WERI-Rb-1 (cell line): ENCODE measurements at regions not wholly inside any gene's neighbourhood (a gene's known extent, or its start where the extent isn't known, plus 50 kb on each side); places are given as distances from the start of the nearest gene placed in this dataset.

Experiments
- DNase-seq: peaks from one replicate; pipeline ENCODE4 v3.0.0-alpha.2; 2020
- H3K27ac ChIP-seq: fragments of 250-450 bp; sonication (Bioruptor Pico); 2 replicates; pipeline ENCODE4 v1.5.1; 2020; ENCODE audit warnings: mild to moderate bottlenecking, moderate library complexity
- H3K27me3 ChIP-seq: fragments of 250-450 bp; sonication (Bioruptor Pico); 2 replicates; pipeline ENCODE4 v1.5.1; 2021; ENCODE audit warnings: mild to moderate bottlenecking, low read depth, moderate library complexity; ENCODE audit not compliant: insufficient read depth, severe bottlenecking
- H3K36me3 ChIP-seq: fragments of 250-450 bp; sonication (Bioruptor Pico); 2 replicates; pipeline ENCODE4 v1.5.1; 2020; ENCODE audit warnings: mild to moderate bottlenecking, moderate library complexity
- H3K4me3 ChIP-seq: 2 replicates; pipeline ENCODE4 v1.5.1; 2011; ENCODE audit warnings: low read depth, mild to moderate bottlenecking, control low read depth, low read length
- H3K9me3 ChIP-seq: fragments of 250-450 bp; sonication (Bioruptor Pico); 2 replicates; pipeline ENCODE4 v1.5.1; 2021; ENCODE audit warnings: mild to moderate bottlenecking, moderate library complexity; ENCODE audit not compliant: severe bottlenecking
- TF ChIP-seq, protein P1 (sequence below): IDR thresholded peaks from 2 replicates; pipeline ENCODE4 v1.5.1; 2011; ENCODE audit warnings: low read depth, mild to moderate bottlenecking, control low read depth, inconsistent platforms, low read length

DNA sequence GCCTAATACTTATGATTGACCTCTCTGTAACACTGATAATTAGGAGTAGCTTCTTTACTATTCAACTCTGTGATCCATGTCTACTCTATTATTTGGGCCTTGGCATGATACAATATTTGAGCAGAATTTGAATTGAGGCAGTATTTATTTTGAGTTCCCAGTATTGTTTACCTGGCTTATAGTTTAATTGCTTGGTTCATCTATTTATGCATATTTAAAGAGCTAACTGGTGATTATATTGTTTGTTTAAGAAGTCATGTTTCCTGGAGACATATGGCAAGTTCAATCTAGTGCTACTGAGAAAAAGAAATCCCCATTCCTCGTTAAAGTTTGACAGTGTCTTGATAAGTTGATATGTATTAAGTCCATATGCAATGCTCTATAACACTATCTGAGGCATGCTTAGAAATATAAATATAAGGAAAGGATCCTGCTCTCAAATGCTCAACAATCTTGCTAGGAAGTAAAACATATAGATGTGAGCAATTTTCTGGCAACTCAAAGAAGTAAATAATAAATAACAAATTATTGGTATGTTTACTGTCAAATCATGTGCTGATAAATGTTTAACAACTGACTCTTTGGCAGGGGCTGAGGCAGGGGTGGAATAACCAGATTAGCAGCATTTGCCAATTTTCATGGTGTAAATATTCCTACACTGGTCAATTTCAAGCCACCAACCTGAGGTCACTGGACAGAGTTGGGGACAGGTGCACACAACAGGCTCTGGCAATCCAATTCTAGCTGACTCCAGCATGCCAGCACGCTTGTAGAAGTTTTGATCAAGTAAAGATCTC, 430.2 kb upstream of the PIK3C3 start:
- no peak overlapping the region for H3K27ac ChIP-seq
- TF ChIP-seq, protein P1, sequence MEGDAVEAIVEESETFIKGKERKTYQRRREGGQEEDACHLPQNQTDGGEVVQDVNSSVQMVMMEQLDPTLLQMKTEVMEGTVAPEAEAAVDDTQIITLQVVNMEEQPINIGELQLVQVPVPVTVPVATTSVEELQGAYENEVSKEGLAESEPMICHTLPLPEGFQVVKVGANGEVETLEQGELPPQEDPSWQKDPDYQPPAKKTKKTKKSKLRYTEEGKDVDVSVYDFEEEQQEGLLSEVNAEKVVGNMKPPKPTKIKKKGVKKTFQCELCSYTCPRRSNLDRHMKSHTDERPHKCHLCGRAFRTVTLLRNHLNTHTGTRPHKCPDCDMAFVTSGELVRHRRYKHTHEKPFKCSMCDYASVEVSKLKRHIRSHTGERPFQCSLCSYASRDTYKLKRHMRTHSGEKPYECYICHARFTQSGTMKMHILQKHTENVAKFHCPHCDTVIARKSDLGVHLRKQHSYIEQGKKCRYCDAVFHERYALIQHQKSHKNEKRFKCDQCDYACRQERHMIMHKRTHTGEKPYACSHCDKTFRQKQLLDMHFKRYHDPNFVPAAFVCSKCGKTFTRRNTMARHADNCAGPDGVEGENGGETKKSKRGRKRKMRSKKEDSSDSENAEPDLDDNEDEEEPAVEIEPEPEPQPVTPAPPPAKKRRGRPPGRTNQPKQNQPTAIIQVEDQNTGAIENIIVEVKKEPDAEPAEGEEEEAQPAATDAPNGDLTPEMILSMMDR, result no peak
- no peaks in the 10 kb centered on the region for H3K36me3 ChIP-seq
- H3K9me3 ChIP-seq, result no peaks in the 10 kb centered on the region
- H3K4me3 ChIP-seq, result no peak overlapping the region
- DNase-seq, result no peak
- H3K27me3 ChIP-seq, result no peaks in the 10 kb centered on the region

DNA sequence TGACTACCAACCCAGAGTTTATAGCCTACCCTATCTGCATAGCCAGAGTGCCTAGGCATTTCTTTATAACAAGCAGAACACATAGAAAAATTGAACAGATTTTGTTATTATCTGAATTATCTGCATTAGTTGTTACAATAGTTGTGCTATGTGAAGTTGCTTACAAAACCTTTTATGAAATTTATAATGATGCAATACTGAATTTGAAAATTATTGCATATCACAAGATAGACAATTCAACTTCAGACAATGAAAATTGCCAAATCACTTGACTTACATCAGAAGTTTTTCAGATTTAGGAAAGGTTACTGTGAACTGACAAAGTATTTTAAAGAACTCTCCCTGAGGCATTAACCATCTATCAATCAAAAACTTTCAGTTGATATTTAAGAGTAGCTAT, 437.9 kb upstream of the PIK3C3 start:
- TF ChIP-seq, protein P1, result no peak
- Histone ChIP-seq H3K27ac (no peak overlapping the region), H3K9me3 (no peaks in the 10 kb centered on the region), H3K4me3 (no peak overlapping the region), H3K36me3 (no peaks in the 10 kb centered on the region), H3K27me3 (no peaks in the 10 kb centered on the region)
- DNase-seq, result no peak

DNA sequence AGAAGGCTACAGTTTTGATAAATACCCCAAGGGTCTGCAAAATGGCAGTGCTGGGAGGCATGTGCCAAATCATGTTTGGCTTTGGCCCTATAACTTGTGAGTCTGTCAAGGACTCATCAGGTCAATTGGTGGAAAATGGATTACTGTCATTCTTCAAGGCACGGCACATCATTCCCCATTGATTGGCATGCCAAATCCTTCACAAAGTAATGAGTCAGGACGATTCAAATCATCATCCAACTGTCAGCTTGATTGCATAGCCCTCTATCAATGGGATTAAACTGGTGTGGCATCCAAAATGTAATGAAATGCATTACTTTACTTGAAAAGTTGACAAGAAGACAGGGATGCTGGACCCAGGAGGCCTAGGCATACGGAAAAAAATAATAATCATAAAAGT, 441.6 kb upstream of the PIK3C3 start:
- Histone ChIP-seq H3K4me3 (no peak overlapping the region), H3K36me3 (no peaks in the 10 kb centered on the region), H3K9me3 (no peaks in the 10 kb centered on the region), H3K27ac (no peak overlapping the region), H3K27me3 (no peaks in the 10 kb centered on the region)
- no peak for DNase-seq
- TF ChIP-seq, protein P1, result no peak

DNA sequence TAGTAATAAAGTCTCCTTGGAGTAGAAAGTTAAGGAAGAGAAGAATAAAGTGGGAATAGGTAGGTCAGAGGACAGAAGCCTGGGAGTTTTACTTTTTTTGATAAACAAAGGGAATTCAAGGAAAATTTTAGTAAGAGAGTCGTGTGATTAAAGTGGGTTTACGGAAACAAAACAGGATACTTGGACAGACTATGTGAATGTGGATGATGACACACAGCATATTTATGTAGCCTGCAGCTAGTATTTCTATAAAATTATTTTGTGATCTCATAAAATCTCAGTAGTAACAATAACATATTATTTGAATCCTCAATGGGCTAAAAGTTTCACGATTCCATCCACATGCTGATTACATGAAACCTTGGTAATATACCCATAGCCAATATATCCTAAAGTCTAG, 450.7 kb upstream of the PIK3C3 start:
- Histone ChIP-seq H3K4me3 (no peak overlapping the region), H3K36me3 (no peaks in the 10 kb centered on the region), H3K9me3 (no peaks in the 10 kb centered on the region), H3K27me3 (no peaks in the 10 kb centered on the region), H3K27ac (no peak overlapping the region)
- no peak for DNase-seq
- TF ChIP-seq, protein P1, result no peak

DNA sequence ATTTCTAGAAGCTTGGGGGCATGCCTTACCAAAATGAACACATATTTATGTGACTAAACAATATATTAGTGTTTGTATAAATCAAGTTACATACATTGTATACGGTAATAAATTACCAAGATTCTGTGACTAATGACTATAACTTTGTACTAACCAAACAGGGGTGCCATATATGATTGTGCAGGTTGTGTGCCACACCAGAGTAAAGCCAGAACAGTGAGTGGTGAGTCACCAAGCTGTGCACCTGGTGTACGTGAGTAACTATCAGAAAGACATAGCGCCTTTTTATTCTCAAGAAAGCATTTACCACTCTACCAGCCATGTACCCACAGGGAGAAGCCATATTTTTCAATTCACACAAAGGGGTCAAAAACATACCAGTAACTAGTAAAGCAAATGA, 453.2 kb upstream of the PIK3C3 start:
- TF ChIP-seq, protein P1, result no peak
- Histone ChIP-seq H3K4me3 (no peak overlapping the region), H3K36me3 (no peaks in the 10 kb centered on the region), H3K27me3 (no peaks in the 10 kb centered on the region), H3K9me3 (no peaks in the 10 kb centered on the region), H3K27ac (no peak overlapping the region)
- DNase-seq, result no peak

DNA sequence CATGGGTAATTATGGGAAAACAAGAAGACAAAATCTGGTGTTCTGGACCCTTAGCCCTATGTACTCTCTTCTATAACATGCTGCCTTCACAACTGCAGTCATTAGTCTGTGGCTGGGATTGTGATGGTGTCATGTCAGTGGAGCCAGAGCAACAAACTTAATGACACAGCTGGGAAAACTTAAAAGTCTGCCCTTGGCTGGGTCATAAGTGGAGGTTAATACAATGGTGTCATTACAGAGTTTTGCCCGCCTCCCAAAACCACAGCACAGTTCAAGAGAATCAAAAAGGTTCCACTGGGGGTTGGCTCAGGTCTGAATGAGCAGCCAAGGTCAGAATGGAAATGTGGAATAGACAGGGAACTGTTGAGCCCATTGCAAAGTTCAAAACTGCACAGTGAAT, 455.7 kb upstream of the PIK3C3 start:
- TF ChIP-seq, protein P1, result no peak
- no peak for DNase-seq

More for the DNA sequence above, 455.7 kb upstream of the PIK3C3 start:
- Histone ChIP-seq H3K4me3 (no peak overlapping the region), H3K27ac (no peak overlapping the region), H3K27me3 (no peaks in the 10 kb centered on the region), H3K9me3 (no peaks in the 10 kb centered on the region), H3K36me3 (no peaks in the 10 kb centered on the region)
